Right renal cortex interstitium (tissue), 3 donors: ENCODE measurements at regions not wholly inside any gene's neighbourhood (a gene's known extent, or its start where the extent isn't known, plus 50 kb on each side); places are given as distances from the start of the nearest gene placed in this dataset.

ENCODE experiments used
- DNase-seq, 3 donors: peaks; one replicate each; pipeline ENCODE4 v3.0.0-alpha.2; 2013; ENCODE audit warnings: low read depth in 3 of 3, low spot score in 2 of 3

GRCh38 chr14:104421401-104421821, 158.2 kb upstream of the C14orf180 start:
- DNase-seq: no peak

DNA sequence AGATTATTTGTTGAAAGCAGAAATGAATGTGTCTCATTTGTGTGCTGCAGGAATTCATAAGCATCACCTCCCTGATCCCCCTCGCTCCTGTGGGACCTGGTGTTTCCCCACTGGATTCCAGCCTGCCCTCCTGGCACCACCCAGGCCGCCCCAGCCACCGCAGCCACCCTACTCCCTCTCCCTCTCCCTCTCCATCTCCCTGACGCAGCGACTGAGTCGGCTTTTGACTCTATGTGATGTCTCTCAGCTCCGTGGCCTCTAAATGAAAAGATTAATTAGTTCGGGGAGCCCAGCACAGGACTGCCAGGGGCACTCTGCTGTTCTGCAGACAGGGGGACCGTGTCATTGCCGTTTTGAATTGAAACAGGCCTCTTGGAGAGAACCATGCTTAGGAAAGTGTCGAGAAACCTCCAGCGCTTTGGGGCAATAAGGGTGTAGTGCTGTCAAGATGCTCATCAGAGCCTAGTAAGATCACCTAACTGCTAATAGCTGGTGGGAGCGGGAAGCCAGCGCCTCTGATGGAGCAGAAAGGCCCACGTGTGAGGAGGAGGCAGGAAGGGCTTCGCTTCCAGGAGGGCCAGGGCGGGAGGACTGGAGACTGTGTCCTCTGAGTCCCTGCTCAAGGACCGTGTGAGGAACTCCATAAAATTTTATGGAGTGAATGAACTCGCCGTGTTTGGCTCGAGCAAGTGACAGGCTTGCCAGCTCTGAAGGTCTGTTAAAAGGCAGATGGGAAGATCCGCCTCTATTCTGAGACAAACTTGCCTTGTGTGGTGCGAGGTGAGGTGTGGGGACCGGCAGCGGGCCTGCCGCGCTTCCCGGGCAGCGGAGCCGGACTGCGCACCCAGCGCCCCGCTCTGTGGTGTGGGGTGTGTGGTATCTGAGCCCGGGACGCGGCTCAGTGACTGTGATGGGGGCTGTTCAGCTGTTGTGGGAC, 157.4 kb upstream of the C14orf180 start:
- DNase-seq: no peak

GRCh38 chr14:104422837-104423681, 156.5 kb upstream of the C14orf180 start:
- DNase-seq: no peak

- DNase-seq: no peak
These were observed 155.7 kb upstream of the C14orf180 start for GRCh38 chr14:104423701-104424405.

- DNase-seq: no peak
These were observed 155.0 kb upstream of the C14orf180 start for GRCh38 chr14:104424406-104425072.

- no peak for DNase-seq
These were observed 154.3 kb upstream of the C14orf180 start for GRCh38 chr14:104425171-104425681.

DNA sequence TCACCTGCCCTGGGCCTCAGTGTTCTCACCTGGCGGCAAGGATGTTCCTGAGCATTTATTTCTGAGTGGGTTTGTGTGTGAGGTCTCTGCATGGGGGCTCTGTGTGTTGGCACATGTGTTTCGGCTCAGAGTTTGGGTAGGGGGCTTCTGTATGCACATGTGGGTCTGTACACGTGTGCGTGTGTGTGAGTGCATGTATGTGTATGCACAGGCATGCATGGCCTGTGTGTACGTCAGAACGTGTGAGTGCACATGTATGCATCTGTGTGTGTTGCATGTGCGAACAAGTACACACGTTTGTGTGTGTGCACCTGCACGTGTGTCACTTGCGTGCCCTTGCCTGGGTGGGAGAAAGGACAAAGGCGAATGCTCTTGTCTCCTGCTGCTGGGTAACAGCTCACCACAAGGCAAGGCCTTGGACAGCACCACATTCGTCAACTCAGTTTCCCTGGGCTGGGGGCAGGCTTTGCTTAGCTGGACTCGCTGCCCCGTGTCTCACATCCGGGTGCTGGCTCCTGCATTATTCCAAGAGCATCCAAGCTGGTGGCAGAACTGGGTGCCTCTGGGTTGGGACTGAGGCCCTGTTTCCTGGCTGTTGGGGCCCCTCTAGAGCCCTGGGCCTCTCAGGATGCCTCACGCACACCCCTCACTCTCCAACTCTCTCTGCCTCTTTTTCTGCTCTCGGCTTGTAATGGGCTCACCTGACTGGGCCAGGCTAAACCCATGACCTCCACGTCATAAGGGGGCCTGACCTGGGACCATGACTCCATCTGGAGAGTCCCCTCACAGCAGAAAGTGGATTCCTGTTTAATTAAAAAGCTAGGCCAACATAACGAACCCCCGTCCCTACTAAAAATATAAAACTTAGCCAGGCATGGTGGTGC, 153.6 kb upstream of the C14orf180 start:
- no peak for DNase-seq

GRCh38 chr14:104427131-104427851, 152.3 kb upstream of the C14orf180 start:
- DNase-seq: no peak

- DNase-seq: no peak
These were observed 151.2 kb upstream of the C14orf180 start for GRCh38 chr14:104428333-104428851.

GRCh38 chr14:104428860-104429259, 150.7 kb upstream of the C14orf180 start:
- no peak for DNase-seq

GRCh38 chr14:104429291-104429861, 150.2 kb upstream of the C14orf180 start:
- no peak for DNase-seq

DNA sequence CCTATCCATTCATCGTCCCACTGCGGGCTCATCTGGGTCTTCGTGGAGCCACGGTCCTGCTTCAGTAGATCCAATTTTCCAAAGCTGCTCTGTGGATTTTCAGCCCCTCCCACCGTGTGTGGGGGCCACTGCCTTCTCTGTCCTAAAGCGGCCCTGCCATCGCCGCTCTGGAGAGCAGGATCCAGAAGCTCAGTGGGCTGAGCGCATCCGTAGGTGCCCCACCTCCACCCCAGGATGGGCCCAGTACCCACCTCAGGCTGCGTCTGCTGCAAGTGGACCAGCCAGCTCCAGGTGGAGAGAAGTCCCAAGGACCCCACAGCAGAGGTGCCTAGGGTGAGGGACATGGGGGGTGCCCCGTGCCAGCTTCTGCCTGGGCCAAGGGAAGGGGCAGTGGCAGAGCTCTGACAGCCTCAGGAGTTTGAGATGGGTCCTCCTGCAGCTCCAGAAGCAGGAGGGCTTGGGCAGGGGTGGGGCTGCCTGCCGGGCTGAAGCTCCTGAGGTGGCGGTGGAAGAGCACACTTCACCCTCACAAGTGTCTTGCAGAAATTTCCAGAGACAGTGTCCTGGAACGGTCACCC, 148.1 kb upstream of the C14orf180 start:
- DNase-seq: no peak

- DNase-seq: no peak
These were observed 147.5 kb upstream of the C14orf180 start for GRCh38 chr14:104431929-104432541.

- no peak for DNase-seq
These were observed 146.8 kb upstream of the C14orf180 start for GRCh38 chr14:104432611-104433231.

- no peak for DNase-seq
These were observed 146.0 kb upstream of the C14orf180 start for GRCh38 chr14:104433401-104434213.
